Heart right ventricle (tissue), 16 donors: ENCODE measurements at regions not wholly inside any gene's neighbourhood (a gene's known extent, or its start where the extent isn't known, plus 50 kb on each side); places are given as distances from the start of the nearest gene placed in this dataset.
A peak's percentile ranks its signal among the peaks of the same experiment; 100 is the strongest.
"Not testable (repeated sequence)": the region's sequence is repeated elsewhere in the genome, so short reads cannot be mapped to it uniquely, and the experiment has no call there.

Experiments used
- ATAC-seq, 8 donors: fragments of 200-7000 bp; cut with Tn5 transposase; one replicate each; pipeline ENCODE4 v1.9.1; 2020; ENCODE audit warnings: mild to moderate bottlenecking in 8 of 8, moderate library complexity in 8 of 8, moderate number of reproducible peaks in 1 of 8
- DNase-seq, 2 donors: peaks; one replicate each; pipeline ENCODE4 v3.0.0-alpha.2; 2020
- H3K27ac ChIP-seq, 10 donors: fragments of 200-600 bp; sonication (generic) in 2 of 10; one replicate each; pipeline versions ENCODE4 v1.5.0 to v1.8.0; 2020 to 2022; ENCODE audit warnings: mild to moderate bottlenecking in 3 of 10
- H3K27me3 ChIP-seq, 7 donors: fragments of 200-600 bp; one replicate each; pipeline ENCODE4 v1.8.0; 2021 to 2022; ENCODE audit warnings: mild to moderate bottlenecking in 2 of 7
- H3K36me3 ChIP-seq, 9 donors: fragments of 200-600 bp; sonication (generic) in 1 of 9; one replicate each; pipeline versions ENCODE4 v1.5.0 to v1.8.0; 2020 to 2022; ENCODE audit warnings: mild to moderate bottlenecking in 2 of 9
- H3K4me1 ChIP-seq, 9 donors: fragments of 200-600 bp; sonication (generic) in 1 of 9; one replicate each; pipeline versions ENCODE4 v1.5.0 to v1.8.0; 2020 to 2022; ENCODE audit warnings: mild to moderate bottlenecking in 4 of 9
- H3K4me3 ChIP-seq, 10 donors: fragments of 200-600 bp; sonication (generic) in 2 of 10; one replicate each; pipeline versions ENCODE4 v1.5.0 to v1.8.0; 2020 to 2022; ENCODE audit warnings: mild to moderate bottlenecking in 7 of 10, moderate library complexity in 2 of 10
- H3K9me3 ChIP-seq, 11 donors: fragments of 200-600 bp in 10 of 11; sonication (generic) in 2 of 11; one replicate each; pipeline versions ENCODE4 v1.5.0 to v1.8.0; 2013 to 2022; ENCODE audit warnings: mild to moderate bottlenecking in 2 of 11, control low read depth in 1 of 11, moderate library complexity in 1 of 11
- CTCF ChIP-seq, 9 donors: fragments of 200-600 bp; sonication (generic) in 2 of 9; IDR thresholded peaks; one replicate each; pipeline versions ENCODE4 v1.5.0 to v1.8.0; 2021 to 2022; ENCODE audit warnings: antibody characterized with exemption in 9 of 9, mild to moderate bottlenecking in 5 of 9, moderate library complexity in 1 of 9
- WGBS, 2 donors: extraction: QIAGEN DNeasy Blood & Tissue Kit; methylation state at CpG; one replicate each; pipeline ENCODE4 v1.1.7; 2013; ENCODE audit warnings: inconsistent platforms in 1 of 2; 5-methylcytosine and 5-hydroxymethylcytosine counted together
- intact Hi-C, 10 donors: fragments of 100-400 bp; cut with DNase I; formaldehyde crosslinking; loops; one replicate each; pipeline versions ENCODE4 v1.11.1 to v1.14.2; 2022
- donor health status: Arrhythmogenic right ventricular cardiomyopathy.
- donor health status: ischemic (EF 13 %, LVEDD 7.1; RV severe dilation, severe dysfunction).
- donor health status: healthy with polysubstance abuse.
- donor health status: DM: no; HTN: yes; CAD: no.
- donor health status: DM: no; HTN: no; CAD: no.
- donor health status: ischemic (EF 25% LVEDD 6.9; RV normal size, moderate dysfunction).
- donor health status: ischemic (EF 25% LVEDD 5.7; RV mildly dilated, moderate dysfunction).
- donor health status: healthy.
- donor health status: DM: yes; HTN: yes; CAD: no.
- donor health status: Ischemic cardiomyopathy.
- donor health status: ischemic (EF 35%, LVEDD 5.7; RV mildly dilated, moderate dysfunction).
- donor health status: nonischemic (EF 11% LVEDD 7.7; RV severe dilation, severe dysfunction).
- donor health status: DM: yes; HTN: yes; CAD: no.
- donor health status: PGD.
- donor health status: ischemic (EF 29% LVEDD 5.4; RV normal size, mild dysfunction).
- donor health status: nonischemic (EF 23%, LVEDD 6.1; RV moderate dilation, normal function).

DNA sequence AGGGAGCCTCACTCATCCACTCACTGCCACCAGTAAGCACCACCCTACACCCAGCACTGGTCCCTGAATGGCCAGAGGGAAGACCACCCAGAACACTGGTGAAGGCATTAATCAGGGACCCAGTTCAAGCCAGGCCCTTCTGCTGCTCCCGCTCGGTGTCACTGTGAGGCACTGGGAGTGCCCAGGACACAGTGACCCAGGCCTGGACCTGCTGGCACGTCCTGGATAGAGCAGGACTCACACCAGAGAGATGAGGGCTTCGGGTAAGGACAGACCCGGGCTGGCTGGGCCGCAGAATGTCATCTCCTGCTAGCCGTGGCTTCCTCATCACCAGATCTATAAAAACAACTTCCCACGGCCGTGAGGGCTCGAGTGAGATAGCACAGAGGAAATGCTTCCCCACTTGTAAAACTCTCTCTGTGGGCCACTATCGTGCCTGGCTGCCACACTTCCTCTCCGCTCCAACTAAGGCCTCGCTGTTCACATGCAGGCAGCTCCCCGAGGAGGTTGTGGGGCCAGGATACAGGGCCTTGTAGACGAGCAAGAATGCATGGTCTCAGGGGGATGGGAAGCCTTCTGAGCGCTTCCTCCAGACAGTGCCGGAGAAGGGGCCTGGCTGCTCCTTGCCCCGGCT, 158.1 kb downstream of the NPIPB11 start:
- H3K27ac ChIP-seq = peak overlapping the region; percentile 37 to 84 (median 72)
- peaks cover 7 to 18% (median 14%) of the 10 kb centered on the region in 9 donors for H3K4me1 ChIP-seq

DNA sequence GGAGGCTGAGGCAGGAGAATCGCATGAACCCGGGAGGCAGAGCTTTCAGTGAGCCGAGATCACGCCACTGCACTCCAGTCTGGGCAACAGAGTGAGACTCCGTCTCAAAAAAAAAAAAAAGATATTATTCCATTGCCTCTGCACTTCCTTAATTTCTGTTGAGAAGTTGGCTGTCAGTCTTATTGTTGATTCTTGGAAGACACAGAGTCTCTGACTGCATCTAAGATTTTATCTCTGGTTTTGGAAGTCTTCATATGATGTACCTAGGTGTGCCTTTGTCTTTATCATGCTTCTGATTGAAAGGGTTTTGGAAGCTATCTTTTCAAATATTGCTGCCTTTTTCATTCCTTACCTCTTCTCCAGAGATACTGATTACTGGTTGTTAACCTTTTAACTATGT, 160.4 kb downstream of the NPIPB11 start:
- H3K4me1 ChIP-seq = peaks cover 7 to 18% (median 14%) of the 10 kb centered on the region in 9 donors
- ATAC-seq, H3K27ac ChIP-seq, DNase-seq, H3K4me3 ChIP-seq, H3K36me3 ChIP-seq, H3K27me3 ChIP-seq, intact Hi-C loops: not testable (repeated sequence)
- whole genome bisulfite sequencing, 2 donors = 75 to 97% methylated on average over 3 to 5 of the region's 5 CpGs
- H3K9me3 ChIP-seq = peaks cover 0 to 14% (median 0%) of the 10 kb centered on the region in 11 donors

More for the DNA sequence above, 158.1 kb downstream of the NPIPB11 start:
- H3K36me3 ChIP-seq, H3K4me3 ChIP-seq, intact Hi-C loops, H3K27me3 ChIP-seq: not testable (repeated sequence)
- peak; percentile 77 to 87 (median 82) for ATAC-seq
- DNase-seq = peak; percentile 60 to 70
- 21 to 25% methylated on average over 16 to 18 of the region's 18 CpGs for WGBS, 2 donors
- peaks cover 0 to 14% (median 0%) of the 10 kb centered on the region in 11 donors for H3K9me3 ChIP-seq

DNA sequence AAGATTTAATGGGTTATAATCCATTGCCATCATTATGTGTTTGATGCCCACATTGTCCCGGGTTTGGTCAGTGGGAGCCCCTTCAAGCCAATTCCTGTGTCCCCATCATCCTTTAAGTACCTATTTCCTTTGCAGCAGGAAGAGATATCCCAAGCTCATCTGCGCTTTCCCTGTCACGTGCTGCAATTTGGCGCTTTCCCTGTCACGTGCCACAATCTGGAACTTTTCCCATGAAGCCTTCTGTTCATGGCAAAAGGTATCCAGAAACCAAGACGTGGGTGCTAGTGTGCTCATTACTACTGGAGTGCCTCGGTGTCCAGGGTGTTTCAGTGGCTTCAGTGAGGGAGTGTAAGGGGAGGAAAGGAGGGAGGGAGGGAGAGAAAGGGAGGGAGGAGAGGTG, 168.5 kb downstream of the NPIPB11 start:
- ATAC-seq (no peak), DNase-seq (no peak)
- H3K27ac ChIP-seq = no peak overlapping the region
- intact Hi-C loops = no loop called here
- H3K27me3 ChIP-seq = no peaks in the 10 kb centered on the region
- no peaks in the 10 kb centered on the region for H3K36me3 ChIP-seq
- peaks cover 0 to 8% (median 0%) of the 10 kb centered on the region in 11 donors for H3K9me3 ChIP-seq
- TF ChIP-seq CTCF (IDR thresholded peaks at IDR 0.05) = no peak
- 68 to 77% methylated on average over 7 of the region's 7 CpGs for WGBS, 2 donors
- no peaks in the 10 kb centered on the region for H3K4me1 ChIP-seq
- H3K4me3 ChIP-seq = no peak overlapping the region

DNA sequence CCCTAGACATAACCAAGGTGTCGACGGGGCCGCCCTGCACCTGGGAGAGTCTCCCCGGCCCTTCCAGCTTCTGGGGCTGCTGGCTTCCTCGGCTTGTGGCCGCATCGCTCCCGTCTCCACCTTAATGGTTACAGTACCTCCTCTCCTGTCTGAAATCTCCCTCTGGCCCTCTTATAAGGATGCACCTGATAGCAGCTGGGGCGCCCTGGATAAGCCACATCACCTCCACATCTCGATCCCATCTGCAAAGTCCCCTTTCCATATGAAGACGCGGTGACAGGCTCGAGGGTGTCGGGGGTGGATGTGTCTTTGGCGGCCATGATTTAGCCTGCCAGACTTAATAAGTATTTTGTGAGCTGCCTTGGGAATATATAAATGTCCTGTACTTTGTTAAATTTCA, 169.0 kb downstream of the NPIPB11 start:
- H3K9me3 ChIP-seq, H3K36me3 ChIP-seq, H3K27me3 ChIP-seq, H3K4me3 ChIP-seq, H3K4me1 ChIP-seq, DNase-seq, H3K27ac ChIP-seq, intact Hi-C loops, ATAC-seq: not testable (repeated sequence)
- WGBS, 2 donors = 97 to 98% methylated on average over 12 to 15 of the region's 15 CpGs

GRCh38 chr16:29237023-29237422, 169.5 kb downstream of the NPIPB11 start:
- H3K9me3 ChIP-seq, ATAC-seq, intact Hi-C loops, DNase-seq, H3K27me3 ChIP-seq, H3K4me3 ChIP-seq, H3K27ac ChIP-seq, H3K4me1 ChIP-seq, H3K36me3 ChIP-seq: not testable (repeated sequence)
- WGBS, 2 donors = 88 to 91% methylated on average over 29 to 30 of the region's 30 CpGs

GRCh38 chr16:29235836-29236370, 170.6 kb downstream of the NPIPB11 start:
- H3K9me3 ChIP-seq, ATAC-seq, DNase-seq, H3K4me3 ChIP-seq, H3K36me3 ChIP-seq, H3K27ac ChIP-seq, intact Hi-C loops, H3K4me1 ChIP-seq, H3K27me3 ChIP-seq: not testable (repeated sequence)
- WGBS, 2 donors = 92 to 93% methylated on average over 16 of the region's 16 CpGs

GRCh38 chr16:29234536-29235275, 171.8 kb downstream of the NPIPB11 start:
- H3K4me3 ChIP-seq, ATAC-seq, H3K27ac ChIP-seq, H3K9me3 ChIP-seq, DNase-seq, H3K27me3 ChIP-seq, intact Hi-C loops, H3K36me3 ChIP-seq: not testable (repeated sequence)
- 84 to 88% methylated on average over 21 of the region's 21 CpGs for WGBS, 2 donors
- peaks cover 0 to 12% (median 0%) of the 10 kb centered on the region in 9 donors for H3K4me1 ChIP-seq

DNA sequence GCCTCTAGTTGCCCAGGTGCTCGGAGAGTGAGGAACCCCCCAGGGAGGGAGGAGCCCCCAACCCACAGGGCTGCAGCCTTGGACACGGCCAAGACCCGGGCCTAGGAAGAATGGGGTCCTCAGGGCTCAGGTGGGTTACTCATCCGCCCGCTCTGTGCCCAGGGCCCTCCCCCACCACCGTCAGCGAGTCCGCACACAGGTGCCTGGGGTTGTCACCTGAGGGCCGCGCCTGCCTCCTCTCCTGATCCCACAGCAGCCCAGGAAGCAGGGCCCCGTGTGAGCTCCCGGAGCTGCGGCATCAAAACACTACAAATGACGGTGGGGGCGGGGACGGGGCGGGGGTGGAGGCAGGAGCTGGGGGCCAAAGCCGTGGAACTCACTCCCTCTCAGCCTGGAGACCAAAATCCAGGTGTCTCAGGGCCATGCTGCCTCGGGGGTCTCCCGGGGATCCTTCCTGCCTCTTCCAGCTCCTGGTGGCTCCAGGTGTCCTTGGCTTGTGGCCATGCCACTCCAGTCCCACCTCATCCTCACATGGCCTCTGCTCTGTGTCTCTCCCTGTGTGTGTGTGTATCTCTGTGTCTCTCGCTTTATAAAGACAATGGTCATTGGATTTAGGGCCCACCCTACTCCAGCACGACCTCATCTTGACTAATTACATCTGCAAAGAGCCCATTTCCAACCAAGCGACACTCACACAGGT, 172.7 kb downstream of the NPIPB11 start:
- 98% methylated on average over 20 to 22 of the region's 23 CpGs for WGBS, 2 donors
- H3K27me3 ChIP-seq, H3K27ac ChIP-seq, H3K9me3 ChIP-seq, H3K4me3 ChIP-seq, ATAC-seq, intact Hi-C loops, DNase-seq, H3K36me3 ChIP-seq: not testable (repeated sequence)
- peaks cover 0 to 19% (median 0%) of the 10 kb centered on the region in 9 donors for H3K4me1 ChIP-seq
